CD4-positive, CD25-positive, alpha-beta regulatory T cell (primary cell): ENCODE measurements at regions not wholly inside any gene's neighbourhood (a gene's known extent, or its start where the extent isn't known, plus 50 kb on each side); places are given as distances from the start of the nearest gene placed in this dataset.

Experiments
- ATAC-seq, 2 donors: fragments of 150-1000 bp; cut with Tn5 transposase; one replicate each; pipeline ENCODE4 v1.10.0; 2021; ENCODE audit warnings: low read depth in 2 of 2, moderate number of reproducible peaks in 2 of 2, moderate library complexity in 1 of 2
- DNase-seq, 3 donors: peaks; one replicate each; pipeline versions ENCODE4 v3.0.0 to v3.0.0-alpha.2; 2012 to 2022; ENCODE audit warnings: mixed read lengths in 1 of 3
- H3K27ac ChIP-seq: one replicate; pipeline ENCODE4 v1.7.0; 2013; ENCODE audit warnings: mild to moderate bottlenecking, low read length; ENCODE audit not compliant: insufficient read depth, poor library complexity, severe bottlenecking
- H3K27me3 ChIP-seq: one replicate; pipeline ENCODE4 v1.7.0; 2013; ENCODE audit warnings: low read length; ENCODE audit not compliant: control insufficient read depth, insufficient read depth
- H3K36me3 ChIP-seq: one replicate; pipeline ENCODE4 v1.7.0; 2013; ENCODE audit warnings: mild to moderate bottlenecking, low read length, moderate library complexity; ENCODE audit not compliant: control insufficient read depth, insufficient read depth
- H3K4me1 ChIP-seq: 2 replicates; pipeline ENCODE4 v1.7.0; 2013; ENCODE audit warnings: mild to moderate bottlenecking, low read length; ENCODE audit not compliant: insufficient read depth, control insufficient read depth, poor library complexity, severe bottlenecking
- H3K4me3 ChIP-seq: one replicate; pipeline ENCODE4 v1.7.0; 2013; ENCODE audit warnings: low read depth, mild to moderate bottlenecking, low read length, moderate library complexity
- H3K9me3 ChIP-seq, 2 experiments: 1 replicate in 1 of 2; 2 replicates in 1 of 2; pipeline ENCODE4 v1.7.0; 2013; ENCODE audit warnings: low read length in 2 of 2, mild to moderate bottlenecking in 1 of 2, moderate library complexity in 1 of 2; ENCODE audit not compliant: control insufficient read depth in 2 of 2
- H3K27ac Mint-ChIP-seq, 3 donors: one replicate each; pipeline ENCODE4 v1.8.0; 2020 to 2022; ENCODE audit warnings: mild to moderate bottlenecking in 3 of 3, mixed read lengths in 3 of 3, moderate library complexity in 2 of 3
- H3K27me3 Mint-ChIP-seq: one replicate; pipeline ENCODE4 v1.8.0; 2022; ENCODE audit warnings: mild to moderate bottlenecking, mixed read lengths
- H3K36me3 Mint-ChIP-seq: one replicate; pipeline ENCODE4 v1.8.0; 2020; ENCODE audit warnings: mixed read lengths
- H3K4me1 Mint-ChIP-seq, 4 donors: one replicate each; pipeline ENCODE4 v1.8.0; 2020 to 2022; ENCODE audit warnings: mixed read lengths in 4 of 4, mild to moderate bottlenecking in 1 of 4
- H3K4me3 Mint-ChIP-seq, 4 donors: one replicate each; pipeline ENCODE4 v1.8.0; 2020 to 2022; ENCODE audit warnings: mild to moderate bottlenecking in 4 of 4, mixed read lengths in 4 of 4, moderate library complexity in 3 of 4
- H3K9me3 Mint-ChIP-seq, 7 donors: one replicate each; pipeline ENCODE4 v1.8.0; 2020 to 2022; ENCODE audit warnings: mixed read lengths in 7 of 7, mild to moderate bottlenecking in 3 of 7, moderate library complexity in 2 of 7

GRCh38 chr4:19982556-19982955 lies 269.1 kb upstream of the SLIT2 start:
- Mint-ChIP-seq H3K4me3 (no peak overlapping the region), H3K4me1 (no peaks in the 10 kb centered on the region), H3K9me3 (peaks cover 2 to 45% (median 15%) of the 10 kb centered on the region in 7 donors), H3K27me3 (no peaks in the 10 kb centered on the region), H3K36me3 (no peaks in the 10 kb centered on the region), H3K27ac (no peak overlapping the region)
- Histone ChIP-seq H3K9me3 (peaks cover 0 to 19% of the 10 kb centered on the region in 2 experiments), H3K36me3 (no peaks in the 10 kb centered on the region), H3K4me1 (no peaks in the 10 kb centered on the region), H3K4me3 (no peak overlapping the region), H3K27me3 (no peaks in the 10 kb centered on the region), H3K27ac (no peak overlapping the region)
- ATAC-seq (no peak), DNase-seq (no peak)

DNA sequence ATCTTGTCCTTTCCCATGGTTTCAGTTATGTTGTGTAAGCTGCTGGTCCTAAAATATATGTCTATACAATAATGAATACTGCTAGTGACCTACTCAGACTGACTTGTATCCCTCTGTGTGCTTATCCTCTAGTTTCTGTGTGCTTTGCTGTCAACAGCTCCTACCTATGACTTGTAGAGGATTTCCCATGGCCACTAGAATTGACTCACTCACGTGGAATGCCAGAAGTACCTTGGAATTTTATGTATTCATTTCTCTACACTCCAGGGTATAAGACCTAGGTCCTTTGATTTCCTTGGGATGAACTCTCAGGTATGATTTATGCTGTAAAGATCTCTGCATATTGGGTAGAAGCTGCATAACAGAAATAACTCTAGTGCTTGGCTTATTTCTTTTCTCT lies 279.9 kb upstream of the SLIT2 start:
- Mint-ChIP-seq H3K4me3 (no peak overlapping the region), H3K4me1 (no peaks in the 10 kb centered on the region), H3K36me3 (no peaks in the 10 kb centered on the region), H3K27ac (no peak overlapping the region), H3K9me3 (peaks cover 2 to 25% (median 11%) of the 10 kb centered on the region in 7 donors), H3K27me3 (no peaks in the 10 kb centered on the region)
- DNase-seq (no peak), ATAC-seq (no peak)
- no peak overlapping the region for H3K4me3 ChIP-seq
- no peaks in the 10 kb centered on the region for H3K27me3 ChIP-seq
- H3K4me1 ChIP-seq = no peaks in the 10 kb centered on the region
- no peak overlapping the region for H3K27ac ChIP-seq
- H3K9me3 ChIP-seq = peaks cover 0 to 3% of the 10 kb centered on the region in 2 experiments
- no peaks in the 10 kb centered on the region for H3K36me3 ChIP-seq

GRCh38 chr4:19969492-19969891 lies 282.2 kb upstream of the SLIT2 start:
- no peak overlapping the region for H3K27ac ChIP-seq
- H3K9me3 ChIP-seq = peaks cover 0 to 3% of the 10 kb centered on the region in 2 experiments
- H3K36me3 ChIP-seq = no peaks in the 10 kb centered on the region
- DNase-seq = no peak
- no peaks in the 10 kb centered on the region for H3K27me3 ChIP-seq
- no peaks in the 10 kb centered on the region for H3K27me3 Mint-ChIP-seq
- no peaks in the 10 kb centered on the region for H3K36me3 Mint-ChIP-seq
- no peak overlapping the region for H3K4me3 ChIP-seq
- no peak overlapping the region for H3K4me3 Mint-ChIP-seq
- H3K27ac Mint-ChIP-seq = no peak overlapping the region
- no peak for ATAC-seq
- no peaks in the 10 kb centered on the region for H3K4me1 Mint-ChIP-seq
- H3K4me1 ChIP-seq = no peaks in the 10 kb centered on the region
- peaks cover 0 to 16% (median 9%) of the 10 kb centered on the region in 7 donors for H3K9me3 Mint-ChIP-seq

GRCh38 chr4:19961091-19961490 lies 290.6 kb upstream of the SLIT2 start:
- H3K9me3 ChIP-seq = no peaks in the 10 kb centered on the region
- Mint-ChIP-seq H3K4me1 (no peaks in the 10 kb centered on the region), H3K27me3 (no peaks in the 10 kb centered on the region)

GRCh38 chr4:19958848-19959247 lies 292.9 kb upstream of the SLIT2 start:
- no peak overlapping the region for H3K27ac Mint-ChIP-seq

More at GRCh38 chr4:19961091-19961490, 290.6 kb upstream of the SLIT2 start:
- DNase-seq (no peak), ATAC-seq (no peak)
- no peaks in the 10 kb centered on the region for H3K27me3 ChIP-seq
- Mint-ChIP-seq H3K4me3 (no peak overlapping the region), H3K27ac (no peak overlapping the region), H3K36me3 (no peaks in the 10 kb centered on the region), H3K9me3 (peaks cover 0 to 15% (median 9%) of the 10 kb centered on the region in 7 donors)
- H3K4me1 ChIP-seq = no peaks in the 10 kb centered on the region
- H3K27ac ChIP-seq = no peak overlapping the region
- no peaks in the 10 kb centered on the region for H3K36me3 ChIP-seq
- H3K4me3 ChIP-seq = no peak overlapping the region

DNA sequence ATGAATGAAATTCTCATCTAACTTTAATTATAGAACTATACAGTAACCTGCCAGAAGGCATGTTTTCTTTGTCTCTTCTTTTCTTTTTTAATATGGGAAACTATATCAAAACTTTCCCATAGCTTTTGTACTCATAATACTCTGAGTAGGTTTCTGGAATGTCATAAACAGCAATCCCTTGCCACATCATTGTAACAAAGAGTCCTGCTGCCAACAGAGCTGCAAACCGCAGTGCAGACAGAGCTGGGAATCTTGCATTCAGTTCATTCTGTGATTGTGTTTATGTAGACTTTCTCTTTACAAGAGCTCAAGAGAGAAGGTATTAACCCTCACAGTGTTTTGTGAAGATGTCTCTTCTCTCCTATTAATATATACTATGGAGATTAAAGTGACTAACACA lies 304.4 kb upstream of the SLIT2 start:
- no peak overlapping the region for H3K27ac Mint-ChIP-seq
- H3K4me1 Mint-ChIP-seq = no peaks in the 10 kb centered on the region
- Histone ChIP-seq H3K27me3 (no peaks in the 10 kb centered on the region), H3K4me1 (no peaks in the 10 kb centered on the region), H3K4me3 (no peak overlapping the region), H3K27ac (no peak overlapping the region), H3K36me3 (no peaks in the 10 kb centered on the region), H3K9me3 (peaks cover 3 to 5% of the 10 kb centered on the region in 2 experiments)
- no peaks in the 10 kb centered on the region for H3K27me3 Mint-ChIP-seq
- no peaks in the 10 kb centered on the region for H3K36me3 Mint-ChIP-seq
- ATAC-seq (no peak), DNase-seq (no peak)
- H3K4me3 Mint-ChIP-seq = no peak overlapping the region
- H3K9me3 Mint-ChIP-seq = peaks cover 0 to 27% (median 4%) of the 10 kb centered on the region in 7 donors

More at GRCh38 chr4:19958848-19959247, 292.9 kb upstream of the SLIT2 start:
- H3K9me3 Mint-ChIP-seq = peaks cover 0 to 27% (median 6%) of the 10 kb centered on the region in 7 donors
- no peak for DNase-seq
- Histone ChIP-seq H3K9me3 (no peaks in the 10 kb centered on the region), H3K4me1 (no peaks in the 10 kb centered on the region), H3K27ac (no peak overlapping the region), H3K36me3 (no peaks in the 10 kb centered on the region), H3K27me3 (no peaks in the 10 kb centered on the region), H3K4me3 (no peak overlapping the region)
- no peak overlapping the region for H3K4me3 Mint-ChIP-seq
- no peak for ATAC-seq
- no peaks in the 10 kb centered on the region for H3K27me3 Mint-ChIP-seq
- no peaks in the 10 kb centered on the region for H3K4me1 Mint-ChIP-seq
- no peaks in the 10 kb centered on the region for H3K36me3 Mint-ChIP-seq

DNA sequence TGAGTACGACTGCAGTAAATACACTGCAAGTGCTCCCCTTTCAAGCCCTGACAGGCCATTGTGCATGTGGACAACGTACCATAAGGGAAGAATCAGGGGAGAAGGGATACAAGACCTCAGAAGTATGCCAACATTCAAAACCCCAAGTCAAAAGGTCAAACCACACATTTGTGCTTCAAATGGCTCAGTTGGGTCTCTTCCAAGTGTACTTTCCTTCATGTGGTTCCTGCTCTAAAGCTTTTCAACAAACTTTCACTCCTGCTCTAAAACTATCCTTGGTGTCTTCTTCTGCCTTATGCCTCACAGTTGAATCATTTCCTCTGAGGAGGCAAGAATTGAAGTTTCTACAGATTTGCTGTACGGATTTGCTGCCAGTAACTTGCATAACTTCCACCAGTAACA lies 305.7 kb upstream of the SLIT2 start:
- DNase-seq (no peak), ATAC-seq (no peak)
- peaks cover 0 to 24% (median 4%) of the 10 kb centered on the region in 7 donors for H3K9me3 Mint-ChIP-seq
- no peak overlapping the region for H3K27ac Mint-ChIP-seq
- no peaks in the 10 kb centered on the region for H3K4me1 Mint-ChIP-seq
- no peaks in the 10 kb centered on the region for H3K27me3 ChIP-seq
- H3K36me3 ChIP-seq = no peaks in the 10 kb centered on the region
- H3K4me3 ChIP-seq = no peak overlapping the region
- no peak overlapping the region for H3K4me3 Mint-ChIP-seq
- no peaks in the 10 kb centered on the region for H3K27me3 Mint-ChIP-seq
- H3K27ac ChIP-seq = no peak overlapping the region
- H3K4me1 ChIP-seq = no peaks in the 10 kb centered on the region
- peaks cover 5 to 9% of the 10 kb centered on the region in 2 experiments for H3K9me3 ChIP-seq
- H3K36me3 Mint-ChIP-seq = no peaks in the 10 kb centered on the region

- Histone ChIP-seq H3K4me3 (no peak overlapping the region), H3K36me3 (no peaks in the 10 kb centered on the region), H3K27ac (no peak overlapping the region), H3K27me3 (no peaks in the 10 kb centered on the region), H3K4me1 (no peaks in the 10 kb centered on the region), H3K9me3 (peaks cover 5 to 9% of the 10 kb centered on the region in 2 experiments)
- H3K36me3 Mint-ChIP-seq = no peaks in the 10 kb centered on the region
- H3K27ac Mint-ChIP-seq = no peak overlapping the region
- H3K4me3 Mint-ChIP-seq = no peak overlapping the region
- DNase-seq (no peak), ATAC-seq (no peak)
- H3K9me3 Mint-ChIP-seq = peaks cover 0 to 27% (median 4%) of the 10 kb centered on the region in 7 donors
- H3K4me1 Mint-ChIP-seq = no peaks in the 10 kb centered on the region
- no peaks in the 10 kb centered on the region for H3K27me3 Mint-ChIP-seq
Observed at GRCh38 chr4:19945501-19945900, 306.2 kb upstream of the SLIT2 start.
